ENCODE measurements at regions not wholly inside any gene's neighbourhood (a gene's known extent, or its start where the extent isn't known, plus 50 kb on each side); places are given as distances from the start of the nearest gene placed in this dataset.

- H3K27me3 Mint-ChIP-seq (ENCODE audit: low read depth, poor library complexity): peaks cover 14% of the 10 kb centered on the region
- no peak for DNase-seq
- TF ChIP-seq CTCF (IDR thresholded peaks at IDR 0.05): no peak
- H3K4me1 Mint-ChIP-seq: peaks cover 8% of the 10 kb centered on the region
- H3K27ac Mint-ChIP-seq: no peak overlapping the region
- no peaks in the 10 kb centered on the region for H3K36me3 Mint-ChIP-seq (ENCODE audit: low read depth)
- H3K4me3 Mint-ChIP-seq: no peak overlapping the region
- H3K9me3 Mint-ChIP-seq: no peaks in the 10 kb centered on the region
These were observed 88.9 kb upstream of the ST6GAL2 start for GRCh38 chr2:106974891-106975290.

- Mint-ChIP-seq H3K27me3 (ENCODE audit: low read depth, poor library complexity) (peaks cover 10% of the 10 kb centered on the region), H3K36me3 (ENCODE audit: low read depth) (no peaks in the 10 kb centered on the region), H3K27ac (no peak overlapping the region), H3K4me3 (no peak overlapping the region), H3K9me3 (no peaks in the 10 kb centered on the region), H3K4me1 (peaks cover 8% of the 10 kb centered on the region)
- no peak for TF ChIP-seq CTCF (IDR thresholded peaks at IDR 0.05)
- no peak for DNase-seq
These were observed 89.7 kb upstream of the ST6GAL2 start for GRCh38 chr2:106975641-106976040.

GRCh38 chr2:106976548-106976947 lies 90.6 kb upstream of the ST6GAL2 start:
- peaks cover 10% of the 10 kb centered on the region for H3K27me3 Mint-ChIP-seq (ENCODE audit: low read depth, poor library complexity)
- no peak for TF ChIP-seq CTCF (IDR thresholded peaks at IDR 0.05)
- H3K27ac Mint-ChIP-seq: no peak overlapping the region
- no peak overlapping the region for H3K4me3 Mint-ChIP-seq
- no peak for DNase-seq
- H3K36me3 Mint-ChIP-seq (ENCODE audit: low read depth): no peaks in the 10 kb centered on the region
- peaks cover 8% of the 10 kb centered on the region for H3K4me1 Mint-ChIP-seq
- no peaks in the 10 kb centered on the region for H3K9me3 Mint-ChIP-seq

DNA sequence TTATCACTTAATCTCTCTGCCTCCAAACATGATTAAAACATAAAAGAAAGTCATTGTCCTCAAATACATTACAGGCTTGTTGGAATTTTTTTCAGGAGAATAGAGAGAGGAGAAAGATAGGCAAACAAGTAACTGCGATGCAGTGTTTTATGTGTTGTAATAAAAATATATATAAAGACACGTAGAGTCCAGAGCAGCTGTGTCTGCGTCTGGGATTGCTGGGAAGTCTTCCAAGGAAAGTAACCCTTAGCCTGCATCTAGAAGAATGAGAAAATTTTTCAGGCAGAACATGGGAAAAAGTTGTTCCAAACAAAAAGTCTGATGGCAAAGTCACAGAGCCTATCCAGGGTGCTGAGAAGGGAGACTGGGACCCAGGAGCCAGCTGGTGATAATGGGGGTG lies 91.8 kb upstream of the ST6GAL2 start:
- Mint-ChIP-seq H3K4me3 (no peak overlapping the region), H3K36me3 (ENCODE audit: low read depth) (no peaks in the 10 kb centered on the region), H3K27me3 (ENCODE audit: low read depth, poor library complexity) (peaks cover 9% of the 10 kb centered on the region), H3K9me3 (no peaks in the 10 kb centered on the region), H3K4me1 (peaks cover 8% of the 10 kb centered on the region), H3K27ac (no peak overlapping the region)
- TF ChIP-seq CTCF (IDR thresholded peaks at IDR 0.05): no peak
- no peak for DNase-seq

GRCh38 chr2:106978647-106979046 lies 92.7 kb upstream of the ST6GAL2 start:
- no peak overlapping the region for H3K4me3 Mint-ChIP-seq
- peaks cover 8% of the 10 kb centered on the region for H3K4me1 Mint-ChIP-seq
- peaks cover 2% of the 10 kb centered on the region for H3K27me3 Mint-ChIP-seq (ENCODE audit: low read depth, poor library complexity)
- H3K27ac Mint-ChIP-seq: no peak overlapping the region
- no peaks in the 10 kb centered on the region for H3K36me3 Mint-ChIP-seq (ENCODE audit: low read depth)
- no peaks in the 10 kb centered on the region for H3K9me3 Mint-ChIP-seq
- TF ChIP-seq CTCF (IDR thresholded peaks at IDR 0.05): no peak
- DNase-seq: no peak

DNA sequence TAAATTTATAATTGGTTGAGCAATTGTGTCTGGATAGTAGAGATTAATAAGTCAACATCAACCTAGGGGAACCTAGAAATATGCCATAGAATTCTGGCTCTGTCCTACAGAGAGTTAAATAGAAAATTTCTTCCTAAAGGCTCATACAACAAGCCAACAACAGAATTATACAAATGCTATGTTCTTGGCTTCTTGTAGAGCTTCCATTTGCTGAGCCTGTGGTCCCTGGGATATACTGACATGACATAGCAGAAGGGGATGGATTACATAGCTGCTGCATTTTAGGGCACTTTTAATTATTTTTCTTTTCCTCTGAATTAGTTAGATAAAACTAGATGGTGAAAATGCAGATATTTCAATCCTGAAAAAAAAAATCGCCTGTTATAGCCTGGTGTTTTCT lies 95.5 kb upstream of the ST6GAL2 start:
- no peaks in the 10 kb centered on the region for H3K9me3 Mint-ChIP-seq
- peaks cover 2% of the 10 kb centered on the region for H3K4me1 Mint-ChIP-seq
- no peak for TF ChIP-seq CTCF (IDR thresholded peaks at IDR 0.05)
- H3K27me3 Mint-ChIP-seq (ENCODE audit: low read depth, poor library complexity): peaks cover 3% of the 10 kb centered on the region
- H3K36me3 Mint-ChIP-seq (ENCODE audit: low read depth): no peaks in the 10 kb centered on the region
- no peak for DNase-seq
- H3K27ac Mint-ChIP-seq: no peak overlapping the region
- no peak overlapping the region for H3K4me3 Mint-ChIP-seq

Data from nephron progenitor cell (in vitro differentiated cells).